Ovary (tissue), 7 donors: ENCODE measurements at regions not wholly inside any gene's neighbourhood (a gene's known extent, or its start where the extent isn't known, plus 50 kb on each side); places are given as distances from the start of the nearest gene placed in this dataset.

Source experiments
- DNase-seq, 5 donors: peaks; one replicate each; pipeline ENCODE4 v3.0.0-alpha.2; 2019 to 2020
- H3K27ac ChIP-seq, 2 donors: fragments of 200-600 bp; one replicate each; pipeline versions ENCODE4 v1.5.1 to v1.8.0; 2019 to 2022
- H3K27me3 ChIP-seq: fragments of 200-600 bp; one replicate; pipeline ENCODE4 v1.8.0; 2022
- H3K36me3 ChIP-seq: fragments of 200-600 bp; sonication (generic); one replicate; pipeline ENCODE4 v1.5.1; 2019
- H3K4me1 ChIP-seq: one replicate; pipeline ENCODE4 v1.8.1; 2013; ENCODE audit warnings: mild to moderate bottlenecking, moderate library complexity; ENCODE audit not compliant: insufficient read depth
- H3K4me3 ChIP-seq: fragments of 200-600 bp; sonication (generic); one replicate; pipeline ENCODE4 v1.5.1; 2017
- H3K9me3 ChIP-seq, 2 donors: fragments of 200-600 bp in 1 of 2; sonication (generic) in 1 of 2; one replicate each; pipeline versions ENCODE4 v1.5.1 to v1.8.1; 2013 to 2019; ENCODE audit warnings: mild to moderate bottlenecking in 1 of 2, moderate library complexity in 1 of 2
- EP300 ChIP-seq: sonication (generic); formaldehyde crosslinking; IDR thresholded peaks from one replicate; pipeline ENCODE4 v1.6.1; 2017; ENCODE audit warnings: antibody characterized with exemption
- POLR2A ChIP-seq: fragments of 450-650 bp; IDR thresholded peaks from one replicate; pipeline ENCODE4 v1.6.1; 2017; ENCODE audit warnings: antibody characterized with exemption, mild to moderate bottlenecking, moderate library complexity
- WGBS, 3 donors: extraction: QIAGEN DNeasy Blood & Tissue Kit in 1 of 3; methylation state at CpG; one replicate each; pipeline versions ENCODE4 v1.1.5 to v1.1.7; 2013 to 2017; 5-methylcytosine and 5-hydroxymethylcytosine counted together
- intact Hi-C, 4 donors: fragments of 100-400 bp; cut with DNase I; formaldehyde crosslinking; loops; one replicate each; pipeline versions ENCODE4 v1.11.0 to v1.15.1; 2022 to 2023
- TF ChIP-seq, protein P1 (sequence below), 3 donors: fragments of 450-650 bp in 2 of 3; fragments of 200-600 bp in 1 of 3; IDR thresholded peaks; one replicate each; pipeline versions ENCODE4 v1.5.1 to v1.8.0; 2016 to 2022; ENCODE audit warnings: antibody characterized with exemption in 3 of 3, mild to moderate bottlenecking in 1 of 3
- donor health status: DM: no; HTN: no; CAD: no; lungs with moderate emphysema.
- donor health status: DM: no; HTN: no; CAD: no.
- donor health status: Bipolar disorder and iron deficiency.
- donor health status: DM: no; HTN: no; CAD: no.
- donor health status: DM: yes; HTN: yes; CAD: no.

DNA sequence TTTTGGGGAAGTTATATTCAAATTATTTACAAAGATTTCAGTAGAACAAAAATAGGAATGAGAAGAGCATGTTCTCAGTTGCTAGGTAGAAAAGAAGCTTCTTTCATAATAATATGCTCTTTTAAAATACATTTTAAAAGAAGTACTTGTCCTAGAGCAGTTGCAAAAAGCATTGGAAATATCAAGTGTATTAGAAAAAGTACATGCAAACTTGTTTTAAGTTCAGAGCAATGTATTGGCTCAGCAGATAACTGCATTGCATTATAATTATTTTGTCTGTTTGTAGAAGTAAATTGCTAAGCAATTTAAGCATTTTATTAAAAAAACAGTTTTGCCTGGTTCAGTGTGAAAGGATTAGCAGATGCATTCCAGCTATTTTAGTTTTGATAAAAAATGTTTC, 806.4 kb downstream of the USP25 start:
- H3K27ac ChIP-seq, result peak overlapping the region; percentile 17 to 84
- no peaks in the 10 kb centered on the region for H3K9me3 ChIP-seq
- intact Hi-C loops, result loop anchor here in 2 of 4 donors (5.0 to 10.0 kb wide), 2 partner anchors 114 to 351 kb away; no protein-coding TSS in a partner anchor
- no peak for DNase-seq
- H3K4me3 ChIP-seq, result peak overlapping the region; percentile 51
- H3K36me3 ChIP-seq, result no peaks in the 10 kb centered on the region
- no peaks in the 10 kb centered on the region for H3K4me1 ChIP-seq
- no peaks in the 10 kb centered on the region for H3K27me3 ChIP-seq
- TF ChIP-seq POLR2A (no peak), EP300 (no peak)
- TF ChIP-seq, protein P1, sequence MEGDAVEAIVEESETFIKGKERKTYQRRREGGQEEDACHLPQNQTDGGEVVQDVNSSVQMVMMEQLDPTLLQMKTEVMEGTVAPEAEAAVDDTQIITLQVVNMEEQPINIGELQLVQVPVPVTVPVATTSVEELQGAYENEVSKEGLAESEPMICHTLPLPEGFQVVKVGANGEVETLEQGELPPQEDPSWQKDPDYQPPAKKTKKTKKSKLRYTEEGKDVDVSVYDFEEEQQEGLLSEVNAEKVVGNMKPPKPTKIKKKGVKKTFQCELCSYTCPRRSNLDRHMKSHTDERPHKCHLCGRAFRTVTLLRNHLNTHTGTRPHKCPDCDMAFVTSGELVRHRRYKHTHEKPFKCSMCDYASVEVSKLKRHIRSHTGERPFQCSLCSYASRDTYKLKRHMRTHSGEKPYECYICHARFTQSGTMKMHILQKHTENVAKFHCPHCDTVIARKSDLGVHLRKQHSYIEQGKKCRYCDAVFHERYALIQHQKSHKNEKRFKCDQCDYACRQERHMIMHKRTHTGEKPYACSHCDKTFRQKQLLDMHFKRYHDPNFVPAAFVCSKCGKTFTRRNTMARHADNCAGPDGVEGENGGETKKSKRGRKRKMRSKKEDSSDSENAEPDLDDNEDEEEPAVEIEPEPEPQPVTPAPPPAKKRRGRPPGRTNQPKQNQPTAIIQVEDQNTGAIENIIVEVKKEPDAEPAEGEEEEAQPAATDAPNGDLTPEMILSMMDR (IDR thresholded peaks at IDR 0.05), result no peak

DNA sequence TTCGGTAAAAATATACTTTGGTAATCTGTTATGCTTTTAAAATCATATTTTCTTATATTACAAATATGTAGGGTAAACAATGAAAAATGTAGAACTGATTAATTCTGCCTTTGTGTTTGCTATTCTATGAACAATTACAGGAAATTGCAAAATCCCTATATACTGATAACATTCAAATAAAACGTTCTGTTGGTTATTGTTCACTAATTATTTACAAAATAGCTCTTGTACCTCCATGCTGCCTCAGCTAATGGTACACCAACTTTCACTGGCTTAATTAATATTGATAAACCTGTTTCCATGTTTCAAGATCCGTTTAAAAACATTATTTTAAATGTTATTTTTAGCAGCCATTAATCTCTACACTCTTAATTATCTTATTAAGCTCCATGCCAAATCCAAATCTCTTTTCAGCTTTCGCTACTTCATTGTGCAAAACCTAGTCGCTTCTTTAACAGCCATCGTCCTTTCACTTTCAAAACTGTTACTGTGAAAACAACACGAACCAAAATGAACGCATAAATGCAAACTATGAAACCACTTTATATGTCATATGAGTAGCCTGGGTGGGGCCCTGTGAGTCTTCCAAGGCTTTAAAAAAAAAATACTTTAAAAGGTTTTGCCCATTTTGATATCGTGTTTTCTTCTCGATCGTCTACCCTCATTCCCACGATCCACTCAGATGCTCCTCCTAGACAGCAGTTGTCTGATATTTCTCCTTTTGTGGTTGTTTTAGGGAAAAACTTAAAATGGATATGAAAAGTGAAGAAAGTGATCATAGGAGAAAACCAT, 807.1 kb downstream of the USP25 start:
- Histone ChIP-seq H3K9me3 (no peaks in the 10 kb centered on the region), H3K36me3 (no peaks in the 10 kb centered on the region), H3K27ac (peak overlapping the region; percentile 54 to 84), H3K27me3 (no peaks in the 10 kb centered on the region), H3K4me1 (no peaks in the 10 kb centered on the region), H3K4me3 (peak overlapping the region; percentile 51)
- no peak for TF ChIP-seq EP300
- TF ChIP-seq POLR2A, result no peak
- DNase-seq, result no peak
- intact Hi-C loops, result loop anchor here in 2 of 4 donors (5.0 to 10.0 kb wide), 2 partner anchors 115 to 352 kb away; no protein-coding TSS in a partner anchor
- WGBS, 3 donors, result 4 to 9% (median 6%) methylated on average over 12 of the region's 12 CpGs

DNA sequence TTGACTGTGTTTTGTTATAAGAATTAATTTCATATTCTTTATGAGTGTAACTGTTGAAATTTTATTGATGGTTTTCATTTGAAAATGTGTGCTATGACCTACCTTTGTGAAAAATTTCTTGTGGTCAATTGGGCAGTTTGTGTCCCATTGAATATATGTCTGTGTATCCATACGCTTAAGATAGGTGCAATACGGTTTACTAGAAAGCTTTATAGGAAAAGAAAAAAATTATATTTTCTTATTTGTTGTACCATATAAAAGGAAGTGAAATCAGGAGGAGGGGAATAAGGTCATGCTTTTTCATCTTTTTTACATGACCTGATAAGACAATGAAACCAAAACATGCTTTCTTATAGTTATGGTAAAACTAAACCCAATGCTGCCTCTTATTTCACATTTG, 807.7 kb downstream of the USP25 start:
- TF ChIP-seq, protein P1 (IDR thresholded peaks at IDR 0.05), result no peak
- no peak for TF ChIP-seq EP300
- no peak for TF ChIP-seq POLR2A
- intact Hi-C loops, result loop anchor here in 2 of 4 donors (5.0 to 10.0 kb wide), 2 partner anchors 115 to 353 kb away; no protein-coding TSS in a partner anchor
- Histone ChIP-seq H3K4me3 (peak overlapping the region; percentile 51), H3K36me3 (no peaks in the 10 kb centered on the region), H3K27ac (peak overlapping the region; percentile 20 to 84), H3K9me3 (no peaks in the 10 kb centered on the region), H3K27me3 (no peaks in the 10 kb centered on the region), H3K4me1 (no peaks in the 10 kb centered on the region)
- WGBS, 3 donors, result 13 to 29% (median 22%) methylated on average over 2 of the region's 2 CpGs
- DNase-seq, result no peak

DNA sequence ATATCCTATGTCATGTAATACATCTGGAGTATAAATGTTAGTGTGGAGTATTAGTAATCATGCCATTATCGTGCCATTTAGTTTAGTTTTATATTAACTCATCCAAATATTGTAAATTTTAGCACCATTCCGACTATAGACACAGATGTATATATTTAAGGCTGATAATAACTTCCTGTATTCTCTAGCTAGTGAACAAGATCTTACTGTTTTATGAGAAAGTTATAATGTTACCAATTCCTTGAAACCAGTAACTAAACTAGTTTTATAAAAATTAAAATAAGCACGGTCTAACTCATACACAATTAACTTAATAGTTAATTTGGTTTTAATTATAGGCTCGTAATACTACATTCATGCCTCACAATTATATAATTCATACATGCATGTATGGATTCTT, 808.6 kb downstream of the USP25 start:
- Histone ChIP-seq H3K4me3 (no peak overlapping the region), H3K27ac (peak overlapping the region in 1 of 2 donors; percentile 84), H3K9me3 (no peaks in the 10 kb centered on the region), H3K4me1 (no peaks in the 10 kb centered on the region), H3K27me3 (no peaks in the 10 kb centered on the region), H3K36me3 (no peaks in the 10 kb centered on the region)
- TF ChIP-seq POLR2A (no peak), EP300 (no peak)
- TF ChIP-seq, protein P1 (IDR thresholded peaks at IDR 0.05), result no peak
- no peak for DNase-seq
- intact Hi-C loops, result loop anchor here in 2 of 4 donors (5.0 to 10.0 kb wide), 2 partner anchors 116 to 354 kb away; no protein-coding TSS in a partner anchor
- WGBS, 3 donors, result 25 to 38% (median 29%) methylated on average over 4 of the region's 4 CpGs
